Mesendoderm (in vitro differentiated cells): ENCODE measurements at regions not wholly inside any gene's neighbourhood (a gene's known extent, or its start where the extent isn't known, plus 50 kb on each side); places are given as distances from the start of the nearest gene placed in this dataset.

Experiments used
- DNase-seq: peaks from one replicate; pipeline ENCODE4 v3.0.0; 2013
- H2AK5ac ChIP-seq: 2 replicates; pipeline ENCODE4 v1.6.1; 2013; ENCODE audit warnings: low read length, inconsistent platforms
- H2BK120ac ChIP-seq: 2 replicates; pipeline ENCODE4 v1.6.1; 2013; ENCODE audit warnings: low read depth, mild to moderate bottlenecking, low read length, moderate library complexity, mixed read lengths
- H2BK15ac ChIP-seq: replicated peaks from 2 replicates; pipeline ENCODE4 v1.6.1; 2013; ENCODE audit warnings: low read depth, mild to moderate bottlenecking, moderate library complexity
- H2BK5ac ChIP-seq: 2 replicates; pipeline ENCODE4 v1.6.1; 2013; ENCODE audit warnings: low read length, inconsistent platforms
- H3K18ac ChIP-seq: 2 replicates; pipeline ENCODE4 v1.6.1; 2013; ENCODE audit warnings: mild to moderate bottlenecking, low read length, mixed read lengths
- H3K23ac ChIP-seq: one replicate; pipeline ENCODE4 v1.6.1; 2013; ENCODE audit warnings: low read length
- H3K27ac ChIP-seq: 2 replicates; pipeline ENCODE4 v1.5.1; 2013; ENCODE audit warnings: low read depth, mild to moderate bottlenecking, inconsistent platforms, low read length, moderate library complexity
- H3K27me3 ChIP-seq: 2 replicates; pipeline ENCODE4 v1.6.1; 2013; ENCODE audit warnings: low read length, control low read depth, mild to moderate bottlenecking, inconsistent platforms; ENCODE audit not compliant: insufficient read depth, poor library complexity
- H3K36me3 ChIP-seq: 2 replicates; pipeline ENCODE4 v1.6.1; 2013; ENCODE audit warnings: low read length, inconsistent platforms; ENCODE audit not compliant: control insufficient read depth, insufficient read depth
- H3K4ac ChIP-seq: one replicate; pipeline ENCODE4 v1.6.1; 2013; ENCODE audit warnings: low read depth, mild to moderate bottlenecking, low read length, moderate library complexity
- H3K4me1 ChIP-seq: 2 replicates; pipeline ENCODE4 v1.6.1; 2013; ENCODE audit warnings: low read depth, low read length, inconsistent platforms; ENCODE audit not compliant: control insufficient read depth
- H3K4me2 ChIP-seq: 2 replicates; pipeline ENCODE4 v1.6.1; 2013; ENCODE audit warnings: low read length
- H3K4me3 ChIP-seq: 2 replicates; pipeline ENCODE4 v1.5.1; 2013; ENCODE audit warnings: mild to moderate bottlenecking, low read length
- H3K56ac ChIP-seq: one replicate; pipeline ENCODE4 v1.6.1; 2013; ENCODE audit warnings: low read length
- H3K79me1 ChIP-seq: 2 replicates; pipeline ENCODE4 v1.6.1; 2013; ENCODE audit warnings: low read length, inconsistent platforms
- H3K79me2 ChIP-seq: 2 replicates; pipeline ENCODE4 v1.6.1; 2013; ENCODE audit warnings: mild to moderate bottlenecking, low read length; ENCODE audit not compliant: control insufficient read depth, insufficient read depth
- H3K9ac ChIP-seq: 2 replicates; pipeline ENCODE4 v1.6.1; 2013; ENCODE audit warnings: low read length, inconsistent platforms
- H4K5ac ChIP-seq: one replicate; pipeline ENCODE4 v1.6.1; 2013; ENCODE audit warnings: low read length
- H4K8ac ChIP-seq: one replicate; pipeline ENCODE4 v1.6.1; 2013; ENCODE audit warnings: low read depth, mild to moderate bottlenecking, control low read depth, low read length, moderate library complexity
- WGBS: extraction: QIAGEN DNeasy Blood & Tissue Kit; methylation state at CpG from one replicate; pipeline ENCODE4 v1.1.7; 2013; ENCODE audit warnings: low lambda C conversion rate, missing lambda C conversion rate; ENCODE audit not compliant: insufficient coverage; ENCODE audit errors: extremely low coverage; 5-methylcytosine and 5-hydroxymethylcytosine counted together

DNA sequence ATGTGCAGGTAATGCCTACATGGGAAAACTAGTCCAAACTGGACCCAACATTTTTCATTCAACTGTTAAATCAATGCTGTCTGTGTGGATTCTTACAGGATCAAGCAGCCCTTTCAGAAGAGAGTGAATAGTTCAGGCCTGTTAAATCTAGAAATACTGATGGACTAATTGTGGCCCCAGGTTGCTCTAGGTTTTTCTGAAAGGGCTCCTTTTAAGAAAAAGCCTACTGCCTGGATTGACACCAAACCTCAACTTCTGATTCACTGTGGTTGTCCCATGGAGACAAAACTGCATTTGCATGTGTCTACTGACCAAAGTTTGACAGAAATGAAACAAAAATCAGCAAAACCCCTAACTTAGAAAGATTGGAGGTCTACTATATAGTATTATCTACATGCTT lies 437.0 kb downstream of the KLF12 start:
- Histone ChIP-seq H3K4me3 (no peak overlapping the region), H2BK120ac (no peak overlapping the region)

DNA sequence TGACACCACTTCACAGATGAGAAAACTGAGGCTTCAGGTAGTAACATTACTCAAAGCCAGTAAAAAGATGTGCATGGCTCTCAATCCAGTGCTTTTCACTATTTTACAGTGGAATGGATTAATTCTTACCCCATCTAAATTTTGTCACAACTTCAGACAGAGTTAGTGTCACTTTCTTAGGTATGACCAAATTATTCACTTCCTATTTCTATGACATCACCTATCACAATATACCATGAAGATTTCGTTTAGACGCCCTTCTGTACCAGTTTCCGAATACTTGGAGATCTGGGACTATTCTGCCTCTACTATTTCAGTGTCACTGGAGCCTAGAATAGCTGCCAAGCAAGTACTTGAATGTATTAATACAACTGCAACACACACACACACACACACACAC lies 437.5 kb downstream of the KLF12 start:
- Histone ChIP-seq H2BK120ac (no peak overlapping the region), H2BK15ac (no peak overlapping the region), H3K9ac (no peak overlapping the region), H3K4me2 (no peak overlapping the region), H3K4me1 (no peaks in the 10 kb centered on the region), H3K79me1 (no peaks in the 10 kb centered on the region), H3K27me3 (no peaks in the 10 kb centered on the region), H4K5ac (no peak overlapping the region), H3K27ac (no peak overlapping the region), H3K79me2 (no peaks in the 10 kb centered on the region), H3K36me3 (no peaks in the 10 kb centered on the region), H2AK5ac (no peak overlapping the region), H3K4ac (no peak overlapping the region), H3K56ac (no peak overlapping the region), H3K4me3 (no peak overlapping the region), H4K8ac (no peak overlapping the region), H2BK5ac (no peak overlapping the region), H3K23ac (no peak overlapping the region), H3K18ac (no peak overlapping the region)
- DNase-seq = no peak
- WGBS = no CpG with 5 or more reads among the region's 3 CpGs

More for the DNA sequence above, 437.0 kb downstream of the KLF12 start:
- H3K23ac ChIP-seq = no peak overlapping the region
- no peaks in the 10 kb centered on the region for H3K27me3 ChIP-seq
- no peak overlapping the region for H3K4me2 ChIP-seq
- no peak overlapping the region for H3K9ac ChIP-seq
- H3K4ac ChIP-seq = no peak overlapping the region
- H3K4me1 ChIP-seq = no peaks in the 10 kb centered on the region
- H3K27ac ChIP-seq = no peak overlapping the region
- H2BK15ac ChIP-seq = no peak overlapping the region
- H4K5ac ChIP-seq = no peak overlapping the region
- H3K79me2 ChIP-seq = no peaks in the 10 kb centered on the region
- no peaks in the 10 kb centered on the region for H3K79me1 ChIP-seq
- no peak overlapping the region for H3K18ac ChIP-seq
- no peak for DNase-seq
- no peak overlapping the region for H2AK5ac ChIP-seq
- H3K36me3 ChIP-seq = no peaks in the 10 kb centered on the region
- H3K56ac ChIP-seq = no peak overlapping the region
- H4K8ac ChIP-seq = no peak overlapping the region
- no peak overlapping the region for H2BK5ac ChIP-seq

DNA sequence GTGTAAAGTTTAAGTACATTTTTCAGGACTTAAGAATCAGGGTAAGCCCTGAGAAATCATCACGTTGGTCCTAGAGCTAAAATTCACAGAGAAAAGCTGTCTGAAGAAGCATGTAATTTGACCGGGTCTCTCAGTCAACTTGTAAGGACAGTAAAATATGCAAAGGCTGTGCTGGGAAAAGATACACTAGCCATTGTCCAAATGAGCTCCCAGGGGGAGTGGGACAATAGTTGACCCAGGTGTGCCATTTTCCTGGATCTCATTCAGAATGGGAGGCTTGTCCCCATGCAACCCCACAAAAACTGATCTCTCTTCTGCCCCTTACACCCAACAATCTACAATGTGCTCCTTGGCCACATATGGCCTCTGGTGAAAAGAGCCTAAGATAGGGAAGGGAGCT lies 437.9 kb downstream of the KLF12 start:
- Histone ChIP-seq H3K27me3 (no peaks in the 10 kb centered on the region), H3K27ac (no peak overlapping the region), H3K56ac (no peak overlapping the region), H3K23ac (no peak overlapping the region), H4K5ac (no peak overlapping the region), H2AK5ac (no peak overlapping the region), H3K79me1 (no peaks in the 10 kb centered on the region), H3K9ac (no peak overlapping the region), H2BK120ac (no peak overlapping the region), H3K18ac (no peak overlapping the region), H3K4ac (no peak overlapping the region), H4K8ac (no peak overlapping the region), H3K79me2 (no peaks in the 10 kb centered on the region), H2BK5ac (no peak overlapping the region), H3K4me1 (no peaks in the 10 kb centered on the region), H3K4me3 (no peak overlapping the region), H2BK15ac (no peak overlapping the region), H3K4me2 (no peak overlapping the region), H3K36me3 (no peaks in the 10 kb centered on the region)
- DNase-seq = no peak
- WGBS = no CpG with 5 or more reads among the region's 2 CpGs

DNA sequence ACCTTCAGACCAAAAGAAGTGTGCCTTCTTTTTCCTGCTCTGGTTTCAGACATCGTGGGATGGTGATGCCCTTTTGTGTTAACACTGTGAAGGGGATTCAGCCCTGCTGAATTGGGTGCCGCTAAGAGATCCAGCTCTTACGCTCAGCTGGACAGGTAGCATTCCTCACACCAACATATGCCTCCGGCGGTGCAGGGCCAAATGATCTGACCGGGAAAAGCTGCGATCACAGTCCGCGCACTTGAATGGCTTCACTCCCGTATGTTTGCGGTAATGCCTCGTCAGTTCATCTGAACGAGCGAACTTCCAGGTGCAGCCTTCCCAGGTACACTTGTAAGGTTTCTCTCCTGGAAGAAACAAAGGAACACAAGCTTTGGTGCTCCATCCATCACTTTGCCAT lies 438.9 kb downstream of the KLF12 start:
- Histone ChIP-seq H3K56ac (no peak overlapping the region), H3K27ac (no peak overlapping the region), H3K4me3 (no peak overlapping the region), H3K36me3 (no peaks in the 10 kb centered on the region), H2BK5ac (no peak overlapping the region), H3K79me2 (no peaks in the 10 kb centered on the region), H2BK120ac (no peak overlapping the region), H4K5ac (no peak overlapping the region), H4K8ac (no peak overlapping the region), H3K27me3 (no peaks in the 10 kb centered on the region), H3K9ac (no peak overlapping the region), H3K18ac (no peak overlapping the region), H2BK15ac (no peak overlapping the region), H3K79me1 (no peaks in the 10 kb centered on the region), H3K4me1 (no peaks in the 10 kb centered on the region), H3K23ac (no peak overlapping the region), H2AK5ac (no peak overlapping the region), H3K4me2 (no peak overlapping the region), H3K4ac (no peak overlapping the region)
- DNase-seq = no peak
- no CpG with 5 or more reads among the region's 14 CpGs for WGBS

DNA sequence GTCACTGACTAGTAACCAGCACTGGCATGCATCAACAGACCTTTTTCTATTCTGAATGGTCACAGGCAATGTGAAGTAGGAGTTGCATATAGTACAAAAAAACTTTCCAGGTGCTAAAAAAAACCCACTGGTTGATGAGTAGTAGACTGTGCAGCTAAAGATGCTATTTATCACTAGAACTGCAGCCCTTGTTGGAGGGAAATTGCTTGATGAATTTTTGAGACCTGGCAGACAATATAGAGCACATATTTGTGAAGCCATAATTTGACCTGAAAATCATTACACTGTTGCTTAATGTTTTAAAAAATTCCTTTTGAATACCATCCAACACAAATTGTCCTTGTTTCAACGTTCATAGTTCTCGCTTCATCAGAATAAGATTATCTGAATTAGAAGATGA lies 441.0 kb downstream of the KLF12 start:
- Histone ChIP-seq H3K4me1 (no peaks in the 10 kb centered on the region), H3K79me2 (no peaks in the 10 kb centered on the region), H3K27ac (no peak overlapping the region), H2BK15ac (no peak overlapping the region), H4K8ac (no peak overlapping the region), H3K36me3 (no peaks in the 10 kb centered on the region), H2AK5ac (no peak overlapping the region), H2BK120ac (no peak overlapping the region), H2BK5ac (no peak overlapping the region), H3K4me3 (no peak overlapping the region), H3K4ac (no peak overlapping the region), H3K79me1 (no peaks in the 10 kb centered on the region), H3K9ac (no peak overlapping the region), H3K23ac (no peak overlapping the region), H3K4me2 (no peak overlapping the region), H4K5ac (no peak overlapping the region), H3K18ac (no peak overlapping the region), H3K27me3 (no peaks in the 10 kb centered on the region), H3K56ac (no peak overlapping the region)
- no CpG with 5 or more reads among the region's 2 CpGs for WGBS
- DNase-seq = no peak

DNA sequence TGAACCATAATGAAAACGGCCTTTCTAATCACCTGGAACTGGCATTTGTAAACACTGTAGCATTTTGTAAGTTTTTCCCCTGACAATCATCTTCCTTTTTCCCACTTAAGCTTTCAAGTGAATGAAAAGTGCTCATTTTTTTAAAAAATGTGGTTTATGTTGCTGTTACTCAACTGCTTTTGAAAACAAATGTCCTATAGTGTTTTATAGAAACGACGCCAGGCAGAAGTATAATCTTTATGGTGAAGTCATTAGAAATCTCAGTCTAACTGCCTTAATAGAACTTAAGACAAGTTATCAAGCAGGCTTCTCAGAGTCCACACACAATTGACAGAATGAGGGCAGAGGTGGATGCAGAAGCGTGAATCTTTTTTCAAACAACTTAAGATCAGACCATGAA lies 442.3 kb downstream of the KLF12 start:
- Histone ChIP-seq H2BK15ac (no peak overlapping the region), H3K27ac (no peak overlapping the region), H3K79me2 (no peaks in the 10 kb centered on the region), H2BK5ac (no peak overlapping the region), H3K36me3 (no peaks in the 10 kb centered on the region), H3K4me3 (no peak overlapping the region), H3K27me3 (no peaks in the 10 kb centered on the region), H4K8ac (no peak overlapping the region), H2AK5ac (no peak overlapping the region), H4K5ac (no peak overlapping the region), H2BK120ac (no peak overlapping the region), H3K4me1 (no peaks in the 10 kb centered on the region), H3K23ac (no peak overlapping the region), H3K4ac (no peak overlapping the region), H3K56ac (no peak overlapping the region), H3K79me1 (no peaks in the 10 kb centered on the region), H3K4me2 (no peak overlapping the region), H3K9ac (no peak overlapping the region), H3K18ac (no peak overlapping the region)
- DNase-seq = no peak
- WGBS = no CpG with 5 or more reads among the region's 4 CpGs
